ENCODE measurements at regions not wholly inside any gene's neighbourhood (a gene's known extent, or its start where the extent isn't known, plus 50 kb on each side); places are given as distances from the start of the nearest gene placed in this dataset.
"Not testable (repeated sequence)": the region's sequence is repeated elsewhere in the genome, so short reads cannot be mapped to it uniquely, and the experiment has no call there.

GRCh38 chr6:776528-776931 lies 83.6 kb upstream of the EXOC2 start:
- no peak for DNase-seq (ENCODE audit: low read depth in 2 of 2)

GRCh38 chr6:775863-776262 lies 82.9 kb upstream of the EXOC2 start:
- DNase-seq (ENCODE audit: low read depth in 2 of 2), result no peak

- DNase-seq (ENCODE audit: low read depth in 2 of 2), result not testable (repeated sequence)
Measured at GRCh38 chr6:771683-772082, 78.7 kb upstream of the EXOC2 start.

- no peak for DNase-seq (ENCODE audit: low read depth in 2 of 2)
Measured at GRCh38 chr6:767755-768512, 75.0 kb upstream of the EXOC2 start.

- no peak for DNase-seq (ENCODE audit: low read depth in 2 of 2)
Measured at GRCh38 chr6:766625-767024, 73.7 kb upstream of the EXOC2 start.

GRCh38 chr6:761997-762396 lies 69.1 kb upstream of the EXOC2 start:
- no peak for DNase-seq (ENCODE audit: low read depth in 2 of 2)

GRCh38 chr6:760982-761955 lies 68.3 kb upstream of the EXOC2 start:
- no peak for DNase-seq (ENCODE audit: low read depth in 2 of 2)

- DNase-seq (ENCODE audit: low read depth in 2 of 2), result no peak
Measured at GRCh38 chr6:759729-760128, 66.8 kb upstream of the EXOC2 start.

- DNase-seq (ENCODE audit: low read depth in 2 of 2), result no peak
Measured at GRCh38 chr6:756224-756623, 63.3 kb upstream of the EXOC2 start.

GRCh38 chr6:754202-754601 lies 61.3 kb upstream of the EXOC2 start:
- DNase-seq (ENCODE audit: low read depth in 2 of 2), result no peak

- DNase-seq (ENCODE audit: low read depth in 2 of 2), result no peak
Measured at GRCh38 chr6:753486-753885, 60.5 kb upstream of the EXOC2 start.

GRCh38 chr6:752438-752837 lies 59.5 kb upstream of the EXOC2 start:
- DNase-seq (ENCODE audit: low read depth in 2 of 2), result no peak

- no peak for DNase-seq (ENCODE audit: low read depth in 2 of 2)
Measured at GRCh38 chr6:751765-752164, 58.8 kb upstream of the EXOC2 start.

GRCh38 chr6:747921-748320 lies 55.0 kb upstream of the EXOC2 start:
- DNase-seq (ENCODE audit: low read depth in 2 of 2), result no peak

- no peak for DNase-seq (ENCODE audit: low read depth in 2 of 2)
Measured at GRCh38 chr6:747028-747427, 54.1 kb upstream of the EXOC2 start.

GRCh38 chr6:744666-745353 lies 51.9 kb upstream of the EXOC2 start:
- DNase-seq (ENCODE audit: low read depth in 2 of 2), result no peak

GRCh38 chr6:743320-744096 lies 50.6 kb upstream of the EXOC2 start:
- DNase-seq (ENCODE audit: low read depth in 2 of 2), result no peak
